GM12892 (cell line): ENCODE measurements at regions not wholly inside any gene's neighbourhood (a gene's known extent, or its start where the extent isn't known, plus 50 kb on each side); places are given as distances from the start of the nearest gene placed in this dataset.

Experiments
- POLR2A ChIP-seq: IDR thresholded peaks from 2 replicates; pipeline ENCODE4 v1.6.1; 2011; ENCODE audit warnings: low read depth, low read length, control low read depth
- POLR2AphosphoS5 ChIP-seq: IDR thresholded peaks from 2 replicates; pipeline ENCODE4 v1.6.1; 2011; ENCODE audit warnings: low read depth, low read length, control low read depth

DNA sequence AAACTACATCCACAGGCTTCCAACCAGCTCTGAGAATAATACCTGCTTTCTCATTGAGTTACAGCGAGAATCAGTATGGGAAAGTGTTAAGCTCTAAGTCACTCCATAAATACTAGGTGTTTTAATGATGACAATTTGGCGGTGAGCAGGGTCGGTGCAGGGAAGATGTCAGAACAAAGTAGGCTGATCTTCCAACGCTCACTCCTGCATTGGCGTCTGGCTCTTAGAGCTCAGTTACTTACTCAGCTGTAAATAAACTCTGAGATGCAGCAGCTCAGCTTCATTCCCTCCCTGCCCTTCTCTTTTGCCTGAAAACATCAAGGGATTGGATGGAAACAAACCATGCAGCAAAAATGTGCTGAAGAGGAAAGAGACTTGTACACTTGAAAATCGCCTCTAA is 102.5 kb upstream of the SPACA1 start:
- TF ChIP-seq POLR2A (no peak), POLR2AphosphoS5 (no peak)
